ENCODE measurements at regions not wholly inside any gene's neighbourhood (a gene's known extent, or its start where the extent isn't known, plus 50 kb on each side); places are given as distances from the start of the nearest gene placed in this dataset.

GRCh38 chr6:156450421-156450820 is 326.8 kb upstream of the ARID1B start:
- no peak for TF ChIP-seq CTCF (IDR thresholded peaks at IDR 0.05; ENCODE audit: insufficient read depth, low read depth, low read length)
- H3K27me3 ChIP-seq (ENCODE audit: control insufficient read depth, insufficient read depth, low read length), result no peaks in the 10 kb centered on the region
- POLR2A ChIA-PET, result no interaction called here
- no peak overlapping the region for H3K4me3 ChIP-seq (ENCODE audit: low read depth, low read length)
- H3K36me3 ChIP-seq (ENCODE audit: control insufficient read depth, insufficient read depth, low read length), result no peaks in the 10 kb centered on the region
- DNase-seq (ENCODE audit: low read depth), result no peak
- CTCF ChIA-PET, result no interaction called here

GRCh38 chr6:156449569-156449968 is 327.6 kb upstream of the ARID1B start:
- CTCF ChIA-PET, result no interaction called here
- POLR2A ChIA-PET, result no interaction called here
- no peaks in the 10 kb centered on the region for H3K27me3 ChIP-seq (ENCODE audit: control insufficient read depth, insufficient read depth, low read length)
- no peaks in the 10 kb centered on the region for H3K36me3 ChIP-seq (ENCODE audit: control insufficient read depth, insufficient read depth, low read length)
- TF ChIP-seq CTCF (IDR thresholded peaks at IDR 0.05; ENCODE audit: insufficient read depth, low read depth, low read length), result no peak
- no peak overlapping the region for H3K4me3 ChIP-seq (ENCODE audit: low read depth, low read length)
- no peak for DNase-seq (ENCODE audit: low read depth)

- DNase-seq (ENCODE audit: low read depth), result no peak
- CTCF ChIA-PET, result no interaction called here
- no peak for TF ChIP-seq CTCF (IDR thresholded peaks at IDR 0.05; ENCODE audit: insufficient read depth, low read depth, low read length)
- H3K36me3 ChIP-seq (ENCODE audit: control insufficient read depth, insufficient read depth, low read length), result no peaks in the 10 kb centered on the region
- H3K27me3 ChIP-seq (ENCODE audit: control insufficient read depth, insufficient read depth, low read length), result no peaks in the 10 kb centered on the region
- POLR2A ChIA-PET, result no interaction called here
- H3K4me3 ChIP-seq (ENCODE audit: low read depth, low read length), result no peak overlapping the region
These were observed 328.1 kb upstream of the ARID1B start for GRCh38 chr6:156449128-156449527.

DNA sequence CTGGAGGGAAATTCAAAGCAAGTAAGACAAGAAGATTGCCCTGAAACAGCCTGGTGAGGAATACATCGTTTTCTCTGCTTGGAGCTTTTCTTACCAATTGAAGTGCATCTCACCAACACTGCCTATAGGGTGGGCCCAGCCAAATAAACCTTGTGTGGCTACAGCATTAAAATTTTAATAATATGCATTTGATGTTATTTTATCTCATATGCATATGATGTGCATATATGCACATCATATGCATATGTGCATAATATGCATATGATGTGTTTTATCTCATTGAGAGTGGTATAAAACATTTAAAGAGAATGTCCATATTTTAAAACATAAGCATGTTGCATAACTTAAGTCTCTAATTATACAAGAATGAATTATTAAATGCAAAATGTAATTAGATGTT is 328.6 kb upstream of the ARID1B start:
- no peak overlapping the region for H3K4me3 ChIP-seq (ENCODE audit: low read depth, low read length)
- TF ChIP-seq CTCF (IDR thresholded peaks at IDR 0.05; ENCODE audit: insufficient read depth, low read depth, low read length), result no peak
- no peaks in the 10 kb centered on the region for H3K27me3 ChIP-seq (ENCODE audit: control insufficient read depth, insufficient read depth, low read length)
- DNase-seq (ENCODE audit: low read depth), result no peak
- ChIA-PET CTCF (no interaction called here), POLR2A (no interaction called here)
- no peaks in the 10 kb centered on the region for H3K36me3 ChIP-seq (ENCODE audit: control insufficient read depth, insufficient read depth, low read length)

DNA sequence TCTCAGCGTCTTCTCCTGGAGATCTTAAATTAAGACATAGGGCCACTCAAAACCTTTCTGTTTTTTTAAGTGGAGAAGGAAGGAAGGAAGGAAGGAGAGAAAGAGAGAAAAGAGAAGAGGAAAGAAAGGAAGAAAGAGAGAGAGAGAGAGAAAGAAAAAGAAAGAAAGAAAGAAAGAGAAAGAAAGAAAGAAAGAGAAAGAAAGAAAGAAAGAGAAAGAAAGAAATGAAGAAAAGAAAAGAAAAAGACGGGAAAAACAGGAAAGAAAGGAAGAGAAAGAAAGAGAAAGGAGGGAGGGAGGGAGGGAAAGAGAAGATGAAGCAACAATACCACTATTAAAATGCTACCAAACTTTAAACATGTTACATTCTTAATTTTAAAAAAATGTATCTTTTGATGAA is 336.5 kb upstream of the ARID1B start:
- no peak overlapping the region for H3K4me3 ChIP-seq (ENCODE audit: low read depth, low read length)
- no peak for DNase-seq (ENCODE audit: low read depth)
- ChIA-PET CTCF (no interaction called here), POLR2A (no interaction called here)
- no peaks in the 10 kb centered on the region for H3K36me3 ChIP-seq (ENCODE audit: control insufficient read depth, insufficient read depth, low read length)
- H3K27me3 ChIP-seq (ENCODE audit: control insufficient read depth, insufficient read depth, low read length), result no peaks in the 10 kb centered on the region
- TF ChIP-seq CTCF (IDR thresholded peaks at IDR 0.05; ENCODE audit: insufficient read depth, low read depth, low read length), result no peak
